Neural progenitor cell (in vitro differentiated cells): ENCODE measurements at regions not wholly inside any gene's neighbourhood (a gene's known extent, or its start where the extent isn't known, plus 50 kb on each side); places are given as distances from the start of the nearest gene placed in this dataset.

Experiments
- DNase-seq: peaks from one replicate; pipeline ENCODE4 v3.0.0-alpha.2; 2016; ENCODE audit warnings: low spot score
- H2AFZ ChIP-seq: fragments of 200-600 bp; sonication (generic); replicated peaks from 2 replicates; pipeline ENCODE4 v1.6.1; 2016; ENCODE audit warnings: antibody characterized with exemption
- H3F3A ChIP-seq: fragments of 200-600 bp; sonication (generic); 2 replicates; pipeline ENCODE4 v1.6.1; 2016; ENCODE audit warnings: antibody characterized with exemption, low read depth
- H3K27ac ChIP-seq: fragments of 200-600 bp; sonication (generic); 2 replicates; pipeline ENCODE4 v1.5.1; 2016; ENCODE audit warnings: mild to moderate bottlenecking
- H3K27me3 ChIP-seq: fragments of 200-600 bp; sonication (generic); 2 replicates; pipeline ENCODE4 v1.6.1; 2016; ENCODE audit warnings: mild to moderate bottlenecking, moderate library complexity
- H3K36me3 ChIP-seq: fragments of 200-600 bp; sonication (generic); 2 replicates; pipeline ENCODE4 v1.5.1; 2016
- H3K4me1 ChIP-seq: fragments of 200-600 bp; sonication (generic); 2 replicates; pipeline ENCODE4 v1.6.1; 2016; ENCODE audit warnings: mixed run types
- H3K4me2 ChIP-seq: fragments of 200-600 bp; sonication (generic); 2 replicates; pipeline ENCODE4 v1.6.1; 2016
- H3K4me3 ChIP-seq: fragments of 200-600 bp; sonication (generic); 2 replicates; pipeline ENCODE4 v1.5.1; 2016
- H3K79me2 ChIP-seq: fragments of 200-600 bp; sonication (generic); 2 replicates; pipeline ENCODE4 v1.6.1; 2016; ENCODE audit warnings: low read depth
- H3K9ac ChIP-seq: fragments of 200-600 bp; sonication (generic); 2 replicates; pipeline ENCODE4 v1.6.1; 2016
- H3K9me3 ChIP-seq: fragments of 200-600 bp; sonication (generic); 2 replicates; pipeline ENCODE4 v1.5.1; 2016; ENCODE audit warnings: low read depth
- H4K20me1 ChIP-seq: fragments of 200-600 bp; sonication (generic); 2 replicates; pipeline ENCODE4 v1.6.1; 2016; ENCODE audit warnings: low read depth
- H3K27ac Mint-ChIP-seq: 3 replicates; pipeline ENCODE4 v1.8.0; 2021; ENCODE audit warnings: mixed read lengths
- H3K27me3 Mint-ChIP-seq: 2 replicates; pipeline ENCODE4 v1.8.0; 2022; ENCODE audit warnings: low read depth, mild to moderate bottlenecking, inconsistent platforms, moderate library complexity, mixed read lengths; ENCODE audit not compliant: insufficient read depth
- H3K36me3 Mint-ChIP-seq: 3 replicates; pipeline ENCODE4 v1.8.0; 2021; ENCODE audit warnings: mixed read lengths
- H3K4me1 Mint-ChIP-seq: 3 replicates; pipeline ENCODE4 v1.8.0; 2021; ENCODE audit warnings: mixed read lengths
- H3K4me3 Mint-ChIP-seq: 3 replicates; pipeline ENCODE4 v1.8.0; 2021; ENCODE audit warnings: mild to moderate bottlenecking, moderate library complexity, mixed read lengths
- H3K9me3 Mint-ChIP-seq: 3 replicates; pipeline ENCODE4 v1.8.0; 2020; ENCODE audit warnings: mixed read lengths
- EZH2 ChIP-seq: fragments of 200-600 bp; sonication (generic); IDR thresholded peaks from 2 replicates; pipeline ENCODE4 v1.6.1; 2017; ENCODE audit warnings: antibody characterized with exemption, mild to moderate bottlenecking, moderate library complexity
- EZH2phosphoT487 ChIP-seq: fragments of 200-600 bp; sonication (generic); IDR thresholded peaks from 2 replicates; pipeline ENCODE4 v1.6.1; 2017; ENCODE audit warnings: antibody characterized with exemption
- TF ChIP-seq, protein P1 (sequence below): fragments of 200-600 bp; sonication (generic); IDR thresholded peaks from 2 replicates; pipeline ENCODE4 v1.5.1; 2017; ENCODE audit warnings: antibody characterized with exemption, mild to moderate bottlenecking

DNA sequence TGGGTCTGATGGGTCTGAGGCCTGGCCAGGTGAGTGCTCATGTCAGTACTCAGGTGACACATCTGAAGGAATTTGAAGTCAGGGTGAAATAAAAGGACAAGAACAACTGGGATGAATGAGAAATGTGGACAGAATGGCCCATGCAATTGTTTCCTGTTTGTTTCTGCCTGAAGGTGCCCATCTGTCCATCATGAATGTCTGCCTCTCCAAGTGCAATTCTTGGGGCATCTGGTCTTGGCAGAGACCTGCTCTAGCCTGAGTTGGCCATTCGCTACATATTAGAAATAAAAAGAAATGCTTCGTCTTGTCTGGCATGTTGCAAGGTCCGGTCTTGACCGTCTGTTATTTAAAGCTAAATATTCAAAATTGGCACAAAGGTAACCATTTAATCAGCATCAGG lies 142.0 kb upstream of the AGBL1 start:
- Histone ChIP-seq H3K4me1 (peaks cover 5% of the 10 kb centered on the region), H4K20me1 (no peaks in the 10 kb centered on the region), H2AFZ (no peak overlapping the region), H3K4me3 (no peak overlapping the region), H3K27me3 (no peaks in the 10 kb centered on the region), H3K4me2 (no peak overlapping the region), H3K79me2 (no peaks in the 10 kb centered on the region), H3F3A (no peaks in the 10 kb centered on the region), H3K9me3 (no peaks in the 10 kb centered on the region), H3K27ac (no peak overlapping the region), H3K9ac (no peak overlapping the region), H3K36me3 (no peaks in the 10 kb centered on the region)
- H3K4me3 Mint-ChIP-seq, result no peak overlapping the region
- H3K4me1 Mint-ChIP-seq, result peaks cover 13% of the 10 kb centered on the region
- H3K27me3 Mint-ChIP-seq, result peaks cover 3% of the 10 kb centered on the region
- DNase-seq, result no peak
- no peaks in the 10 kb centered on the region for H3K9me3 Mint-ChIP-seq
- no peak overlapping the region for H3K27ac Mint-ChIP-seq
- no peaks in the 10 kb centered on the region for H3K36me3 Mint-ChIP-seq
- TF ChIP-seq, protein P1, sequence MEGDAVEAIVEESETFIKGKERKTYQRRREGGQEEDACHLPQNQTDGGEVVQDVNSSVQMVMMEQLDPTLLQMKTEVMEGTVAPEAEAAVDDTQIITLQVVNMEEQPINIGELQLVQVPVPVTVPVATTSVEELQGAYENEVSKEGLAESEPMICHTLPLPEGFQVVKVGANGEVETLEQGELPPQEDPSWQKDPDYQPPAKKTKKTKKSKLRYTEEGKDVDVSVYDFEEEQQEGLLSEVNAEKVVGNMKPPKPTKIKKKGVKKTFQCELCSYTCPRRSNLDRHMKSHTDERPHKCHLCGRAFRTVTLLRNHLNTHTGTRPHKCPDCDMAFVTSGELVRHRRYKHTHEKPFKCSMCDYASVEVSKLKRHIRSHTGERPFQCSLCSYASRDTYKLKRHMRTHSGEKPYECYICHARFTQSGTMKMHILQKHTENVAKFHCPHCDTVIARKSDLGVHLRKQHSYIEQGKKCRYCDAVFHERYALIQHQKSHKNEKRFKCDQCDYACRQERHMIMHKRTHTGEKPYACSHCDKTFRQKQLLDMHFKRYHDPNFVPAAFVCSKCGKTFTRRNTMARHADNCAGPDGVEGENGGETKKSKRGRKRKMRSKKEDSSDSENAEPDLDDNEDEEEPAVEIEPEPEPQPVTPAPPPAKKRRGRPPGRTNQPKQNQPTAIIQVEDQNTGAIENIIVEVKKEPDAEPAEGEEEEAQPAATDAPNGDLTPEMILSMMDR, result no peak
- no peak for TF ChIP-seq EZH2phosphoT487
- TF ChIP-seq EZH2, result no peak

DNA sequence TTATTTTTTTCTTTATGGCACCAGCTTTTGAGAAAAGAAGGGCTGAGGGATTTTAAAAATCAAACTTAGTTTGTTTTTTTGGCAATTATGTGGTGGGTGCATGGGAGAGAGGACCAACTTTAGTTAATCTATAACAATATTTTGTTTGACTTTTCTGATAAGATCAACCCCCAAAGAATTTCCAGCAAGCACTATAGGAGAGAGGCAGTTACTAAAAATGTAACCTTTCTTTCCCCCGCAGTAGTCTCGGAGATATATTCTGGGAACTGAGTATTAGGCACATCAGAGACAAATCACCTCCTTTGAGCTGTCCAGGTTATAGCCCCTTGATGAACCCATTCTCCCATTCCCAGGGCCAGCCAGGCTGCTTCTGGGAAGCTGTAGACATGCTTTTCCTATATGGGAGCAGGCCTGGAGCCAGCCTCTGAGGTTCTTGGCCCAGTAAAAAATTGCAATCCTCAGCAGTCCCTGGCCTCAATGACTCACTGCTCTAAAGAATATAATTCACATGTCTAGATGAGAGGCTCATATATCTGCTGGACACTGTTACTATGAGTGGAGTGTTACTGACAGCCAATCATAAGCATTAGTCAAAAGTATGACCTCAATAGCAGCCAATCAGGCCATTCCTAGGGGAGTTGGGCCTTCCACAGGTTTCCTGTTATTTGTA lies 138.3 kb upstream of the AGBL1 start:
- H3K36me3 Mint-ChIP-seq, result no peaks in the 10 kb centered on the region
- Histone ChIP-seq H3K4me1 (no peaks in the 10 kb centered on the region), H3K4me2 (no peak overlapping the region), H3K9ac (no peak overlapping the region), H4K20me1 (no peaks in the 10 kb centered on the region), H3K79me2 (no peaks in the 10 kb centered on the region), H3K9me3 (no peaks in the 10 kb centered on the region), H3K36me3 (no peaks in the 10 kb centered on the region), H3K27me3 (no peaks in the 10 kb centered on the region), H3K27ac (no peak overlapping the region), H2AFZ (no peak overlapping the region), H3K4me3 (no peak overlapping the region), H3F3A (no peaks in the 10 kb centered on the region)
- H3K4me1 Mint-ChIP-seq, result no peaks in the 10 kb centered on the region
- no peak overlapping the region for H3K4me3 Mint-ChIP-seq
- TF ChIP-seq EZH2phosphoT487 (no peak), EZH2 (no peak)
- TF ChIP-seq, protein P1, result no peak
- no peak for DNase-seq
- no peaks in the 10 kb centered on the region for H3K9me3 Mint-ChIP-seq
- H3K27ac Mint-ChIP-seq, result no peak overlapping the region
- peaks cover 3% of the 10 kb centered on the region for H3K27me3 Mint-ChIP-seq

DNA sequence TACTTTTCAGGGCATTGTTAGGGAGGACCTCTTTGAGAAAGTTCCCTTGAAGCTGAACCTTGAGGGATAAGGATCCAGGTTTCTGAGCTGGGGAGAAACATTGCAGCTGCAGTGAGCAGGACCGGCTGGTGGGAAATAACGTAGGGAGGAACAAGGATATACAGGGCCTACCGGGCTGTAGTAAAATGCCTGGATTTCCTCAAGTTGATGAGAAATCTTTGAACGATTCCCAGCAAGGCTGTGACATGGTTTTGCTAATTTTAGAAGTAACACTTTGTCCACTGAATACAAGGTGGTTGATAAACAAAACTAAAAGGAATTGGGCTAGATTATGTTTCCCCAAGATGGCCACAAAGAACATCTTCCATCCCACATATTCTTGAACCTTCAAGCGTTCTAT lies 137.0 kb upstream of the AGBL1 start:
- Mint-ChIP-seq H3K36me3 (no peaks in the 10 kb centered on the region), H3K27ac (no peak overlapping the region), H3K9me3 (no peaks in the 10 kb centered on the region), H3K4me1 (peaks cover 3% of the 10 kb centered on the region), H3K4me3 (no peak overlapping the region), H3K27me3 (peaks cover 3% of the 10 kb centered on the region)
- TF ChIP-seq EZH2, result no peak
- TF ChIP-seq, protein P1, result no peak
- no peak for TF ChIP-seq EZH2phosphoT487
- H3K4me2 ChIP-seq, result no peak overlapping the region
- no peaks in the 10 kb centered on the region for H4K20me1 ChIP-seq
- H3K4me1 ChIP-seq, result no peaks in the 10 kb centered on the region
- H3K27me3 ChIP-seq, result no peaks in the 10 kb centered on the region
- DNase-seq, result no peak
- H3K79me2 ChIP-seq, result no peaks in the 10 kb centered on the region
- H2AFZ ChIP-seq, result no peak overlapping the region
- no peak overlapping the region for H3K4me3 ChIP-seq
- no peaks in the 10 kb centered on the region for H3K36me3 ChIP-seq
- H3K27ac ChIP-seq, result no peak overlapping the region
- no peak overlapping the region for H3K9ac ChIP-seq
- no peaks in the 10 kb centered on the region for H3K9me3 ChIP-seq
- no peaks in the 10 kb centered on the region for H3F3A ChIP-seq
